Stomach (tissue), 8 donors: ENCODE measurements at regions not wholly inside any gene's neighbourhood (a gene's known extent, or its start where the extent isn't known, plus 50 kb on each side); places are given as distances from the start of the nearest gene placed in this dataset.
"Not testable (repeated sequence)": the region's sequence is repeated elsewhere in the genome, so short reads cannot be mapped to it uniquely, and the experiment has no call there.

ENCODE experiments used
- DNase-seq, 2 donors: peaks; one replicate each; pipeline versions ENCODE4 v3.0.0 to v3.0.0-alpha.2; 2013 to 2019
- H3K27ac ChIP-seq, 5 donors: fragments of 200-600 bp in 4 of 5; sonication (generic) in 4 of 5; one replicate each; pipeline ENCODE4 v1.5.1; 2013 to 2019; ENCODE audit warnings: mild to moderate bottlenecking in 1 of 5, moderate library complexity in 1 of 5
- H3K27me3 ChIP-seq, 3 donors: fragments of 200-600 bp; sonication (generic); one replicate each; pipeline ENCODE4 v1.5.1; 2017 to 2019; ENCODE audit warnings: mixed run types in 1 of 3
- H3K36me3 ChIP-seq, 4 donors: fragments of 200-600 bp; sonication (generic); 1 replicate in 3 of 4; 2 replicates in 1 of 4; pipeline ENCODE4 v1.5.1; 2016 to 2019
- H3K4me1 ChIP-seq, 4 donors: fragments of 200-600 bp; sonication (generic); one replicate each; pipeline ENCODE4 v1.5.1; 2016 to 2019
- H3K4me3 ChIP-seq, 4 donors: fragments of 200-600 bp; sonication (generic) in 3 of 4; one replicate each; pipeline ENCODE4 v1.5.1; 2016 to 2019; ENCODE audit warnings: mild to moderate bottlenecking in 1 of 4
- H3K9me3 ChIP-seq, 4 donors: fragments of 200-600 bp; sonication (generic); one replicate each; pipeline ENCODE4 v1.5.1; 2016 to 2019
- EP300 ChIP-seq: sonication (generic); formaldehyde crosslinking; IDR thresholded peaks from one replicate; pipeline ENCODE4 v1.6.1; 2017; ENCODE audit warnings: antibody characterized with exemption
- POLR2A ChIP-seq, 4 donors: fragments of 450-650 bp; IDR thresholded peaks; one replicate each; pipeline ENCODE4 v1.6.1; 2016; ENCODE audit warnings: antibody characterized with exemption in 4 of 4, control low read depth in 2 of 4, mild to moderate bottlenecking in 1 of 4, moderate library complexity in 1 of 4
- POLR2AphosphoS5 ChIP-seq, 3 donors: sonication (generic); formaldehyde crosslinking; IDR thresholded peaks; one replicate each; pipeline ENCODE4 v1.6.1; 2016; ENCODE audit warnings: antibody characterized with exemption in 3 of 3
- WGBS, 5 donors: extraction: QIAGEN DNeasy Blood & Tissue Kit in 3 of 5; methylation state at CpG; one replicate each; pipeline versions ENCODE4 v1.1.5 to v1.1.7; 2013 to 2018; 5-methylcytosine and 5-hydroxymethylcytosine counted together
- intact Hi-C: fragments of 100-400 bp; cut with DNase I; formaldehyde crosslinking; loops from one replicate; pipeline ENCODE4 v1.15.1; 2023; ENCODE audit warnings: low total_unique reads
- TF ChIP-seq, protein P1 (sequence below), 7 experiments: fragments of 450-650 bp in 4 of 7; fragments of 200-600 bp in 3 of 7; sonication (generic) in 3 of 7; IDR thresholded peaks; one replicate each; pipeline ENCODE4 v1.5.1; 2016 to 2019; ENCODE audit warnings: antibody characterized with exemption in 7 of 7, control low read depth in 2 of 7, mild to moderate bottlenecking in 1 of 7
- donor health status: healthy with polysubstance abuse.
- donor health status: Bipolar disorder and iron deficiency.
- donor health status: healthy.

- TF ChIP-seq EP300, result no peak
- TF ChIP-seq POLR2AphosphoS5 (IDR thresholded peaks at IDR 0.05), result no peak
- H3K4me3 ChIP-seq, result no peak overlapping the region
- no peaks in the 10 kb centered on the region for H3K36me3 ChIP-seq
- 53 to 72% (median 60%) methylated on average over 1 of the region's 1 CpG for WGBS, 5 donors
- H3K27ac ChIP-seq, result no peak overlapping the region
- H3K4me1 ChIP-seq, result no peaks in the 10 kb centered on the region
- no peak for DNase-seq
- H3K9me3 ChIP-seq, result no peaks in the 10 kb centered on the region
- no peaks in the 10 kb centered on the region for H3K27me3 ChIP-seq
- intact Hi-C loops, result no loop called here
Measured at GRCh38 chr13:90331974-90332373, 1015.5 kb upstream of the MIR17HG start.

- 34 to 64% (median 43%) methylated on average over 4 of the region's 4 CpGs for WGBS, 5 donors
- TF ChIP-seq EP300 (no peak), POLR2A (IDR thresholded peaks at IDR 0.05) (no peak)
- H3K27me3 ChIP-seq, result no peaks in the 10 kb centered on the region
Measured at GRCh38 chr13:90336507-90336906, 1011.0 kb upstream of the MIR17HG start.

GRCh38 chr13:90341348-90341747 is 1006.1 kb upstream of the MIR17HG start:
- intact Hi-C loops, H3K27me3 ChIP-seq: not testable (repeated sequence)

More at GRCh38 chr13:90336507-90336906, 1011.0 kb upstream of the MIR17HG start:
- H3K4me3 ChIP-seq, result no peak overlapping the region
- DNase-seq, result peak in 1 of 2 donors; percentile 33
- no peak overlapping the region for H3K27ac ChIP-seq
- H3K36me3 ChIP-seq, result no peaks in the 10 kb centered on the region
- H3K9me3 ChIP-seq, result peaks cover 0 to 7% (median 0%) of the 10 kb centered on the region in 4 donors
- H3K4me1 ChIP-seq, result no peaks in the 10 kb centered on the region
- intact Hi-C loops, result no loop called here

GRCh38 chr13:90348477-90349136 is 998.9 kb upstream of the MIR17HG start:
- H3K27ac ChIP-seq, DNase-seq, H3K36me3 ChIP-seq, H3K4me3 ChIP-seq, H3K4me1 ChIP-seq, H3K27me3 ChIP-seq, intact Hi-C loops: not testable (repeated sequence)
- 88 to 97% (median 96%) methylated on average over 10 to 42 of the region's 42 CpGs for WGBS, 5 donors
- peaks cover 0 to 22% (median 7%) of the 10 kb centered on the region in 4 donors for H3K9me3 ChIP-seq

More at GRCh38 chr13:90341348-90341747, 1006.1 kb upstream of the MIR17HG start:
- H3K27ac ChIP-seq, DNase-seq, H3K4me1 ChIP-seq, H3K9me3 ChIP-seq, H3K36me3 ChIP-seq, H3K4me3 ChIP-seq: not testable (repeated sequence)
- WGBS, 5 donors, result 63 to 88% (median 76%) methylated on average over 1 of the region's 1 CpG

GRCh38 chr13:90352763-90353162 is 994.7 kb upstream of the MIR17HG start:
- H3K4me3 ChIP-seq, result no peak overlapping the region
- H3K36me3 ChIP-seq, result no peaks in the 10 kb centered on the region
- WGBS, 5 donors, result 60 to 93% (median 65%) methylated on average over 1 of the region's 1 CpG
- no peak overlapping the region for H3K27ac ChIP-seq
- no peak for DNase-seq
- no peak for TF ChIP-seq EP300
- TF ChIP-seq POLR2A (IDR thresholded peaks at IDR 0.05), result no peak
- TF ChIP-seq POLR2AphosphoS5 (IDR thresholded peaks at IDR 0.05), result no peak
- TF ChIP-seq, protein P1, sequence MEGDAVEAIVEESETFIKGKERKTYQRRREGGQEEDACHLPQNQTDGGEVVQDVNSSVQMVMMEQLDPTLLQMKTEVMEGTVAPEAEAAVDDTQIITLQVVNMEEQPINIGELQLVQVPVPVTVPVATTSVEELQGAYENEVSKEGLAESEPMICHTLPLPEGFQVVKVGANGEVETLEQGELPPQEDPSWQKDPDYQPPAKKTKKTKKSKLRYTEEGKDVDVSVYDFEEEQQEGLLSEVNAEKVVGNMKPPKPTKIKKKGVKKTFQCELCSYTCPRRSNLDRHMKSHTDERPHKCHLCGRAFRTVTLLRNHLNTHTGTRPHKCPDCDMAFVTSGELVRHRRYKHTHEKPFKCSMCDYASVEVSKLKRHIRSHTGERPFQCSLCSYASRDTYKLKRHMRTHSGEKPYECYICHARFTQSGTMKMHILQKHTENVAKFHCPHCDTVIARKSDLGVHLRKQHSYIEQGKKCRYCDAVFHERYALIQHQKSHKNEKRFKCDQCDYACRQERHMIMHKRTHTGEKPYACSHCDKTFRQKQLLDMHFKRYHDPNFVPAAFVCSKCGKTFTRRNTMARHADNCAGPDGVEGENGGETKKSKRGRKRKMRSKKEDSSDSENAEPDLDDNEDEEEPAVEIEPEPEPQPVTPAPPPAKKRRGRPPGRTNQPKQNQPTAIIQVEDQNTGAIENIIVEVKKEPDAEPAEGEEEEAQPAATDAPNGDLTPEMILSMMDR (IDR thresholded peaks at IDR 0.05), result no peak
- no peaks in the 10 kb centered on the region for H3K4me1 ChIP-seq
- H3K27me3 ChIP-seq, result no peaks in the 10 kb centered on the region
- intact Hi-C loops, result no loop called here
- peaks cover 0 to 22% (median 7%) of the 10 kb centered on the region in 4 donors for H3K9me3 ChIP-seq

GRCh38 chr13:90355162-90355751 is 992.2 kb upstream of the MIR17HG start:
- Histone ChIP-seq H3K4me3 (no peak overlapping the region), H3K9me3 (peaks cover 0 to 3% (median 0%) of the 10 kb centered on the region in 4 donors), H3K4me1 (no peaks in the 10 kb centered on the region), H3K27ac (no peak overlapping the region), H3K27me3 (no peaks in the 10 kb centered on the region), H3K36me3 (no peaks in the 10 kb centered on the region)
- intact Hi-C loops, result no loop called here
- 50 to 81% (median 76%) methylated on average over 1 of the region's 1 CpG for WGBS, 5 donors
- TF ChIP-seq POLR2AphosphoS5 (IDR thresholded peaks at IDR 0.05) (no peak), POLR2A (IDR thresholded peaks at IDR 0.05) (no peak), EP300 (no peak)
- TF ChIP-seq, protein P1 (IDR thresholded peaks at IDR 0.05), result no peak
- DNase-seq, result no peak
